PC-9 (cell line): ENCODE measurements at regions not wholly inside any gene's neighbourhood (a gene's known extent, or its start where the extent isn't known, plus 50 kb on each side); places are given as distances from the start of the nearest gene placed in this dataset.

Source experiments
- BruUV-seq: library from RNA; stranded (reverse); fragments of 400-500 nt; replicated peaks from 2 replicates; lab custom pipeline; 2021; lab: Mats Ljungman, UMichigan
- CTCF ChIA-PET: fragments of 300-600 bp; sonication (Branson Sonifier 250); formaldehyde crosslinking; loops from one replicate; lab custom pipeline; 2022; ENCODE audit warnings: antibody characterized with exemption; lab: Charles Lee
- POLR2A ChIA-PET: fragments of 300-600 bp; sonication (Branson Sonifier 250); formaldehyde crosslinking; loops from one replicate; lab custom pipeline; 2022; ENCODE audit warnings: antibody characterized with exemption; ENCODE audit not compliant: unreplicated experiment; lab: Charles Lee
- DNase-seq, 2 experiments: peaks; one replicate each; pipeline versions ENCODE4 v3.0.0 to v3.0.0-alpha.2; 2015 to 2022; ENCODE audit warnings: mixed read lengths in 1 of 2
- H2AFZ ChIP-seq: fragments of 200-600 bp; sonication (generic); 2 replicates; pipeline ENCODE4 v1.8.1; 2017; ENCODE audit warnings: antibody characterized with exemption
- H3F3A ChIP-seq: fragments of 200-600 bp; sonication (generic); 2 replicates; pipeline ENCODE4 v1.8.1; 2017; ENCODE audit warnings: antibody characterized with exemption, mild to moderate bottlenecking, low read depth; ENCODE audit not compliant: insufficient read depth
- H3K27ac ChIP-seq: fragments of 200-600 bp; sonication (generic); 2 replicates; pipeline ENCODE4 v1.6.1; 2016; ENCODE audit warnings: mixed run types
- H3K27me3 ChIP-seq: fragments of 200-600 bp; sonication (generic); 2 replicates; pipeline ENCODE4 v1.6.1; 2016; ENCODE audit warnings: low read depth, mixed run types; ENCODE audit not compliant: insufficient read depth
- H3K36me3 ChIP-seq: fragments of 200-600 bp; sonication (generic); 2 replicates; pipeline ENCODE4 v1.6.1; 2016; ENCODE audit warnings: low read depth, mixed run types
- H3K4me1 ChIP-seq: fragments of 200-600 bp; sonication (generic); replicated peaks from 2 replicates; pipeline ENCODE4 v1.6.1; 2016; ENCODE audit warnings: mixed run types; ENCODE audit not compliant: insufficient read depth
- H3K4me2 ChIP-seq: fragments of 200-600 bp; sonication (generic); 2 replicates; pipeline ENCODE4 v1.6.1; 2017; ENCODE audit warnings: mixed run types
- H3K4me3 ChIP-seq: fragments of 200-600 bp; sonication (generic); 2 replicates; pipeline ENCODE4 v1.6.1; 2016; ENCODE audit warnings: mixed run types
- H3K79me2 ChIP-seq: fragments of 200-600 bp; sonication (generic); 2 replicates; pipeline ENCODE4 v1.6.1; 2017; ENCODE audit warnings: low read depth, mixed run types
- H3K9me2 ChIP-seq: fragments of 200-600 bp; sonication (generic); 2 replicates; pipeline ENCODE4 v1.8.1; 2017; ENCODE audit warnings: mild to moderate bottlenecking; ENCODE audit not compliant: insufficient read depth
- H3K9me3 ChIP-seq: fragments of 200-600 bp; sonication (generic); 2 replicates; pipeline ENCODE4 v1.8.1; 2016; ENCODE audit warnings: low read depth; ENCODE audit not compliant: insufficient read depth
- H4K20me1 ChIP-seq: fragments of 200-600 bp; sonication (generic); 2 replicates; pipeline ENCODE4 v1.8.1; 2017; ENCODE audit not compliant: insufficient read depth
- CTCF ChIP-seq: fragments of 200-600 bp; sonication (generic); conservative IDR thresholded peaks from 2 replicates; pipeline ENCODE4 v1.6.1; 2017; ENCODE audit warnings: mixed run types, antibody characterized with exemption, mild to moderate bottlenecking, moderate library complexity
- EZH2 ChIP-seq: fragments of 200-600 bp; sonication (generic); IDR thresholded peaks from 2 replicates; pipeline ENCODE4 v1.8.0; 2017; ENCODE audit warnings: antibody characterized with exemption, low read depth
- intact Hi-C: fragments of 100-400 bp; cut with micrococcal nuclease; formaldehyde crosslinking; loops from one replicate; pipeline ENCODE4 v1.10.0; 2022; ENCODE audit not compliant: unreplicated experiment

DNA sequence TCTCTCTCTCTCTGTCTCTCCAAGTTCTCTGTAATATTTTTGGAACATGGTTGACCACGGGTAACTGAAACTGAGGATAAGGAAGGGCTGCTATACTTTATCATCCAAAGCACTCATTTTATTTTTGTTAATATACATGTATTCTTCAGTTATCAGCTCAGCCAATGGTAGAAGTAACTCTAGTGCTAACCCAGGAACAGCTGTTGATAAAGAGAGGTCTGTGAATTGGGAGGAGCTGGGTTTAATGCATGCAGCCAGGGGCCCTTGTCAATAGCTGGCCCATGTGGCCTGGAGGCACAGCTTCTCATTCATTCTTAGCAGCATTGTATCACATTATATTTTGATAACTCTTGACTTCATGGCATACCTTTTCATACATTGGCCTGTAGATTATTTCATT, 401.6 kb downstream of the EPHA4 start:
- DNase-seq = no peak
- no TSS peak for BruUV-seq

DNA sequence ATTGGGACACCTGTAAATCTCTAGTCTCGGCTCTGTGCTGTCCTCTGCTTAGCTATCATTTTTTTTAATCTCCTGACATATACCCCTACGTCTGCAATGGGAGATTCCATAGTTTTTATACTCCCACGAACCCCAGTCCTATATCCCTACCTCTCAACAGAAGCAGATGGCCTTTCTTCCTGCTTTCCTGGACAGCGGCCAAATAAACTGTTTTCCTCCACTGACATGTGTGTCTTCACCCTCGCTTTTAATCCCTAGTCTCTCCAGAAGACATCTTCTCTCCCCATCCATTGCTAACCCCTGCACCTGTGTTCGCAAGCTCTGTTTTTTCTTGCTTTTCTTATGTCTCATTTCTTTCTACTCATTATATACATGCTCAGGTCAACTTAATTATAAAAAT, 395.4 kb downstream of the EPHA4 start:
- H4K20me1 ChIP-seq = no peaks in the 10 kb centered on the region
- no peaks in the 10 kb centered on the region for H3K9me2 ChIP-seq
- BruUV-seq = no TSS peak
- H3K4me1 ChIP-seq = no peaks in the 10 kb centered on the region
- no peaks in the 10 kb centered on the region for H3K79me2 ChIP-seq
- TF ChIP-seq CTCF = no peak
- intact Hi-C loops = no loop called here
- H3F3A ChIP-seq = no peaks in the 10 kb centered on the region
- no peak overlapping the region for H3K27ac ChIP-seq
- H2AFZ ChIP-seq = no peak overlapping the region
- no peak for DNase-seq
- no peak overlapping the region for H3K4me2 ChIP-seq
- H3K9me3 ChIP-seq = no peaks in the 10 kb centered on the region; the same call in 1 of the 2 replicates
- no peaks in the 10 kb centered on the region for H3K27me3 ChIP-seq
- H3K4me3 ChIP-seq = no peak overlapping the region
- H3K36me3 ChIP-seq = no peaks in the 10 kb centered on the region
- ChIA-PET CTCF (no interaction called here), POLR2A (no interaction called here)

More for the DNA sequence above, 401.6 kb downstream of the EPHA4 start:
- no peaks in the 10 kb centered on the region for H3F3A ChIP-seq
- no peak overlapping the region for H3K27ac ChIP-seq
- H2AFZ ChIP-seq = no peak overlapping the region
- ChIA-PET POLR2A (no interaction called here), CTCF (no interaction called here)
- no peaks in the 10 kb centered on the region for H4K20me1 ChIP-seq
- H3K4me2 ChIP-seq = no peak overlapping the region
- no peaks in the 10 kb centered on the region for H3K36me3 ChIP-seq
- TF ChIP-seq CTCF = no peak
- no peak for TF ChIP-seq EZH2
- H3K4me3 ChIP-seq = no peak overlapping the region
- no peaks in the 10 kb centered on the region for H3K9me3 ChIP-seq
- intact Hi-C loops = no loop called here
- H3K27me3 ChIP-seq = no peaks in the 10 kb centered on the region
- H3K4me1 ChIP-seq = no peaks in the 10 kb centered on the region
- no peaks in the 10 kb centered on the region for H3K9me2 ChIP-seq
- no peaks in the 10 kb centered on the region for H3K79me2 ChIP-seq

- no peak overlapping the region for H3K27ac ChIP-seq
- no peaks in the 10 kb centered on the region for H3K79me2 ChIP-seq
- CTCF ChIA-PET = no interaction called here
- DNase-seq = no peak
- no peaks in the 10 kb centered on the region; the same call in 1 of the 2 replicates for H3K9me3 ChIP-seq
- no peak overlapping the region for H2AFZ ChIP-seq
- no peaks in the 10 kb centered on the region for H3K27me3 ChIP-seq
- H4K20me1 ChIP-seq = no peaks in the 10 kb centered on the region
- intact Hi-C loops = no loop called here
- no peaks in the 10 kb centered on the region for H3K4me1 ChIP-seq
- H3K9me2 ChIP-seq = no peaks in the 10 kb centered on the region
- BruUV-seq = no TSS peak
- no peak overlapping the region for H3K4me3 ChIP-seq
- POLR2A ChIA-PET = no interaction called here
- no peak for TF ChIP-seq CTCF
- no peak for TF ChIP-seq EZH2
- H3K36me3 ChIP-seq = no peaks in the 10 kb centered on the region
- no peaks in the 10 kb centered on the region for H3F3A ChIP-seq
- no peak overlapping the region for H3K4me2 ChIP-seq
Observed at GRCh38 chr2:221178139-221178538, 394.0 kb downstream of the EPHA4 start.
